Retinal pigment epithelial cell (primary cell): ENCODE measurements at regions not wholly inside any gene's neighbourhood (a gene's known extent, or its start where the extent isn't known, plus 50 kb on each side); places are given as distances from the start of the nearest gene placed in this dataset.

Experiments
- DNase-seq: peaks from one replicate; pipeline ENCODE4 v3.0.0-alpha.2; 2010; ENCODE audit warnings: low read depth
- H3K4me3 ChIP-seq: 2 replicates; pipeline ENCODE4 v1.5.1; 2011; ENCODE audit warnings: mild to moderate bottlenecking, low read length, control low read depth, moderate library complexity
- CTCF ChIP-seq: conservative IDR thresholded peaks from 2 replicates; pipeline ENCODE4 v1.5.1; 2011; ENCODE audit warnings: low read depth, low read length, control low read depth, inconsistent platforms

GRCh38 chr6:48490658-48491057 is 379.7 kb upstream of the PTCHD4 start:
- no peak for TF ChIP-seq CTCF
- H3K4me3 ChIP-seq, result no peak overlapping the region
- no peak for DNase-seq

GRCh38 chr6:48486876-48487275 is 375.9 kb upstream of the PTCHD4 start:
- H3K4me3 ChIP-seq, result no peak overlapping the region
- DNase-seq, result no peak
- no peak for TF ChIP-seq CTCF

GRCh38 chr6:48486373-48486772 is 375.4 kb upstream of the PTCHD4 start:
- no peak for DNase-seq
- H3K4me3 ChIP-seq, result no peak overlapping the region
- no peak for TF ChIP-seq CTCF

GRCh38 chr6:48476257-48476656 is 365.3 kb upstream of the PTCHD4 start:
- no peak overlapping the region for H3K4me3 ChIP-seq
- TF ChIP-seq CTCF, result peak; percentile 55
- DNase-seq, result no peak

- H3K4me3 ChIP-seq, result no peak overlapping the region
- no peak for DNase-seq
- TF ChIP-seq CTCF, result no peak
Measured at GRCh38 chr6:48475275-48475674, 364.3 kb upstream of the PTCHD4 start.

- no peak for DNase-seq
- TF ChIP-seq CTCF, result no peak
- H3K4me3 ChIP-seq, result no peak overlapping the region
Measured at GRCh38 chr6:48474830-48475229, 363.8 kb upstream of the PTCHD4 start.

GRCh38 chr6:48474136-48474535 is 363.1 kb upstream of the PTCHD4 start:
- no peak overlapping the region for H3K4me3 ChIP-seq
- no peak for TF ChIP-seq CTCF
- no peak for DNase-seq
